Peyer's patch (tissue), 4 donors: ENCODE measurements at regions not wholly inside any gene's neighbourhood (a gene's known extent, or its start where the extent isn't known, plus 50 kb on each side); places are given as distances from the start of the nearest gene placed in this dataset.

Experiments
- CTCF ChIP-seq, 6 experiments: fragments of 450-650 bp in 4 of 6; fragments of 200-600 bp in 2 of 6; sonication (generic) in 1 of 6; IDR thresholded peaks; one replicate each; pipeline ENCODE4 v1.5.1; 2017 to 2019; ENCODE audit warnings: antibody characterized with exemption in 6 of 6, mild to moderate bottlenecking in 3 of 6, moderate library complexity in 1 of 6
- POLR2A ChIP-seq, 2 donors: fragments of 450-650 bp; IDR thresholded peaks; one replicate each; pipeline ENCODE4 v1.5.1; 2017; ENCODE audit warnings: antibody characterized with exemption in 2 of 2, mild to moderate bottlenecking in 2 of 2, moderate library complexity in 2 of 2

- TF ChIP-seq CTCF (IDR thresholded peaks at IDR 0.05) (no peak), POLR2A (IDR thresholded peaks at IDR 0.05) (no peak)
These were observed 156.8 kb upstream of the LYZL1 start for GRCh38 chr10:29131952-29132547.
